IPS-NIHi11 (cell line): ENCODE measurements at regions not wholly inside any gene's neighbourhood (a gene's known extent, or its start where the extent isn't known, plus 50 kb on each side); places are given as distances from the start of the nearest gene placed in this dataset.
A peak's percentile ranks its signal among the peaks of the same experiment; 100 is the strongest.
"Not testable (repeated sequence)": the region's sequence is repeated elsewhere in the genome, so short reads cannot be mapped to it uniquely, and the experiment has no call there.

Source experiments
- DNase-seq: peaks from one replicate; pipeline ENCODE4 v3.0.0; 2012; ENCODE audit warnings: mixed read lengths, low spot score

DNA sequence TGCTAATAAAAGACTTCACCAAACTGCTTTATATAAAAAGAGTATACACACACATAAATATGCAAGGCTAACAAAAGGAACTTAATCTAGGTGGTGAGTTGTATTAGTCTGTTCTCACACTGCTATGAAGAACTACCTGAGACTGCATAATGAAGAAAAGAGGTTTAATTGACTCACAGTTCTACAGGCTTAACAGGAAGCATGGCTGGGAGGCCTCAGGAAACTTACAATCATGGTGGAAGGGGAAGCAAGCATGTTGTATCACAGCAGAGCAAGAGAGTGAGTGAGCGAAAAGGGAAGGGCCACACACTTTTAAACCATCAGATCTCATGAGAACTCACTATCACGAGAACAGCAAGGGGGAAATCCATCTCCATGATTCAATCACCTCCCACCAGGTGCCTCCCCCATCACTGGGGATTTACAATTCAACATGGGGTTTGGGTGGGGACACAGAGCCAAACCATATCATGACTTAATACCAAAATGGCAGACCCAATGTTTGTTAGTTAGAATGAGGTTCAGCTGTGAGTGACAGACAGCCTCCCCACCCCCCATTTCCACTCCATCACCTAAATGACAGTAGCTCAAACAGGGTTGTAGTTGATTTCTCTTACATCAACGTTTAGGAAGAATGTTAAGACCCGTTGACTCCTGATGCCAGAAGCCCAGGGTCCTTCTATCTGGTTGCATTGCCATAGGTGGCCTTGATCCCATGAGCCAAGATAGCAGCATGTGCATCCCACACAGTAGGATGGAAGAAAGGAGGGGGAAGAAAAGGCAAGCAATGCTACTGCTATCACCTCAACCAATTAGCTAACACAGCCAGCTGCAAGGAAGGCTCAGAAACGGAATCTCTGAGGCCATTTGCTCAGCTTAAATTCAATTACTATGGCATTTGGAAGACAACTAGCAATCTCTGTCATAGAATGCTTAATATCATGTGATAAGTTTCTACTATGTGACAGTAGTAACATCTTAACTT, 77.0 kb downstream of the CCDC71L start:
- DNase-seq: no peak

DNA sequence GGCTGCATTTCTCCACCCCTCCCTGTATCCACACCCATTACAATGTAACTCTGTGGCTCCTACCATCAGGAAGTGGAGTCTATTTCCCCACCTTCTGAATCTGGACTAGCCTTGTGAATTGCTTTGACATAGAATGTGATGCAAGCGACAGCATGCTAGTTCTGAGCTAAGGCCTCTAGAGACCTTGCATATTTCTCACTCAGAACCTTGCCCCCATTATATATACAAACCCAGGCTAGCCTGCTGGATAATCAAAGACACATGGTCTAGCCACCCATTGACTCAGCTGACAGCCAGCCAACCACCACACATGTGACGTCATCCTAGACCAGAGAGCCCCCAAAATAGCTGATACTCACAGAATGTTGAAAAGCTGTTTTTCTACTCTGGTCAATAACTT, 77.9 kb downstream of the CCDC71L start:
- DNase-seq: no peak

DNA sequence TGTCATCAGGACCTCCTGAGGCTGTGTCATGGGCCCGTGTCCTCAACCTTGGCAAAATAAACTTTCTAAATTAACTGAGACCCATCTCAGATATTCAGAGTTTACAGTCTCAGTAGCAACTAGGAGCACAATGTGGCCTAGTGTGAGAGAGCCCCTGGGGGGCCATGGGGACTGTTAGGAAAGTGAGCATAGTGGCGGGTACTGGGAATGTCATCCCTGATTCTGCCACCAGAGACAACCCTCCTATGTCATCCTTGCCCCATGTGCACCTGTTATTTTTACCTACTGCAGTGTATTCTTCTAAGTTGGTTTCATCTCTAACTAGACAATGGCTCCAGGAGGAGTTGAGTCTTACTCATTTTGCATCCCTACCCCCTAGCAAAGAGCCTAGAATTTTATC, 78.6 kb downstream of the CCDC71L start:
- no peak for DNase-seq

DNA sequence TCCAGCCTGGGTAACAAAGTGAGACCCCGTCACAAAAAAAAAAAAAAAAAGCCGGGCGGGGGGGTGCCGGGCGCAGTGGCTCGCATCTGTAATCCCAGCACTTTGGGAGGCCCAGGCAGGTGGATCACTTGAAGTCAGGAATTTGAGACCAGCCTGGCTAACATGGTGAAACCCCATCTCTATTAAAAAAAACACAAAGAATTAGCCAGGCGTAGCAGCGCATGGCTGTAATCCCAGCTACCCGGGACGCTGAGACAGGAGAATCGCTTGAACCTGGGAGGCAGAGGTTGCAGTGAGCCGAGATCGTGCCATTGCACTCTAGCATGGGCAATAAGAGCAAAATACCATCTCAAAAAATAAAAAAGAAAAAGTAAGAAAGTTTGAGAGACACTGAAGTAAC, 81.9 kb downstream of the CCDC71L start:
- not testable (repeated sequence) for DNase-seq

DNA sequence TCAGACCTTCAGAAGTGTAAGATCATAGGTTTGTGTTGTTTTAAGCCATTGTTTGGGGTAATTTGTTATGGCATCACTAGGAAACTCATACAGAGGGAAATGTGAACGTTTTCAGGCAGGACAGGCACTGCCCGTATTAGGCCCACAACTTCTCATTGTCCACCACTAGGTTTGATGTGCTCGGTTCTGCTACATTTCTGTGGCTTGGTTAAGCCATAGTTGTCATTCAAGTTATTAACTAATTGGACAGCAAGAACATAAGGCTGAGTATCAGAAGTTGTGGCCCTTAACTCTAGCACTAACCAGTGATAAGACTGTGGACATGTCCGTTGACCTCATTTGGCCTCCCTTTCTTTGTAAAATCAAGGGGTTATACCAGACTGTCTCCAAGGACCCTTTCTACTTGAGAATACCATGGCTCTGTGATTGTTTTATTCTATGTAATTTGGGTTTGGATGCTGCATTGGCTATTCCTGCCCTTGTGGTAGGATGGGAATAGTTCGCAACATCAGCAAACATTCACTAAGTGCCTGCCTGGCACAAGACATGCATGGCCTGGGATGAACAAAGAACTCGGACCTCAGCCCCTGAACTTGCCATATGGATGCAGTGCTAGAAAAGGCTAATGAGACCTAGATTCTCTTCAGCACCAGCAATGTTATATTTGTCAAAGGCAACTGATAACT, 85.7 kb downstream of the CCDC71L start:
- DNase-seq: no peak

DNA sequence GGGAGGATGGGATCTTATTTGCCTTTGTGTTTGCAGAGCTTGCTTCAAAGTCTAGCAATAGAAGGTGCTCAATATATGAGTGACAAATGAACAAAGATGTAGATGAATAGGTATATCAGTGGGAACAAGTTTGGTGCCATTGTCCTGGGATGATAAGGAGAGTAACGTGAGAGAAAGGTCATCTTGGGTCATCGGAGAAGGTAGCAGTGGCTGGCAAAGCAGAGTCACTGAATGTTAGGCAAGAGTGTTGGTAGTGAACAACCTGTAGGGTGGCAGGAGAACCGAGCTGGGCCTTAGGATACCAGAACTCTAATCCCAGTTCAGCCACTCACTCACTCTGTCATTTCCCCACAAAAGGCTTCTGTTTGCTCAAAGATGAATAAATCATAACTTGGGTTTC, 87.2 kb downstream of the CCDC71L start:
- DNase-seq: no peak

DNA sequence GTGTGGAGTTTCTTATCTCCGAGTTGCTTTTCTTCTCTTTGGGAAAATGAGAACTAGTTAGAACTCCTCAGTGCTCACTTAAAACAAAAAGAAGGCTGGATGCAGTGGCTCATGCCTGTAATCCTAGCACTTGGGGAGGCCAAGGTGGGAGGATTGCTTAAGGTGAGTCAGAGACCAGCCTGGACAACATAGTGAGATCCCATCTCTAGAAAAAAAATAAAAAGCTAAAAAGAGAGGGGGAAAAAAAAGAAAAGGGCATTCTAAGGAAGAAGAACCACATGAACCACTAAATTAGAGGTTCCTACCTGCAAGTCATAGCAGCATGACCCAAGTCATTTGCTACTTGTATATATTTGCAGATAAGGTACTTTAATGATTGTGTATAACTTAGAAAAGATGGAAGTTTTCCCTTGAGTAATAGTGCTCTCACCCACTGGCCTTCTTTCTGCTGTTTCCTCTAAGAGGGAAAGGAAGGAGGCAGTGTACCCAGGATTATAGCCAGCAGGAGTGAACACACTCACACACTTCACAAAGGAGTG, 87.8 kb downstream of the CCDC71L start:
- no peak for DNase-seq

DNA sequence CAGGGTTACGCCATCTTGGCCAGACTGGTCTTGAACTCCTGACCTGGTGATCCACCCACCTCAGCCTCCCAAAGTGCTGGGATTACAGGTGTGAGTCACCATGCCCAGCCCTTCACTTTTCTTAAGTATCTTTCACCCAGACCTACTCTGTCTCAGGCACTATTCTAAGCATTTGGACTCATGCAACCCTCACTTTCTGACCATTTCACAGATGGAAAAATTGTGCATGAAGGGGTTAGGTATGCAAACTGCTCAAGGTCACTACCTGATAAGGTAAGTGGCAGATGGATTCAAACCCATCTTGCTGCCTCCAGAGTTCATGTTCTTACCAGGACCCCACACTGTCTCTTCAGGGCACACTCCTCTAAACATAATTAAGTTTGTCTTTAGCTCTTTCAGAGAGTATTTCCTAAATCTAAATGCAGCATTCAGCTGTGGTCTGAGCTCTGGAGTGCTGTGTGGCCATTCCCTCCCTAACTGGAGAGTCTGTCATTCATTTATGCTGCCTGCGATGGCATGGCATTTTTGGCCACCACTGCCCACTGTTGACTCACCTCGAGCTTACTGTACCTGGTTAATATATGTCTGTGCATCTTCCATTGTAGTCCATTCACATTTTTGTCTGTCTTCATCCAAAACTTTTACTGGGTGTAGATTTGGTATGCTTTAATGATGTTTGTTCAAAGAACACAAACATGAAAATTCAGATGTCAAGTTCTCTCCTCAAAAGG, 88.4 kb downstream of the CCDC71L start:
- no peak for DNase-seq

DNA sequence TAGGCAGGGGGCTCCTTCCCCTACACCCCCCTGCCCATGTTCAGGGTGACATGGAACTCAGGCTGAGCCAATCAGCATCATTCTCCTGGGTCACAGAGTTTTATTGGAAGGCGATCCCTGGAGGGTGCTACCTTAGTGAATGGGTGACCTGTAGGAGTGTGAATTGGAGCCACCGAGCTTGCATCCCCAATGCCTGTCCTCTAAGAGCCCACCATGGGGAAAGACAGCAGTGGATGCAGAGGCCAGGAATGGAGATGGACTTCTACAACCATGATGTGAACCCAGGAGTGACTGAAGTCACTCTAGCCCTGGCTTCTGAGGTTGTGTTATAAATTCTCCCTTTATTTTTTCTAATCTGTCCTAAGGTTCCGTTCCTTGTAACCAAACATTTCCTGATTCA, 89.4 kb downstream of the CCDC71L start:
- DNase-seq: no peak

DNA sequence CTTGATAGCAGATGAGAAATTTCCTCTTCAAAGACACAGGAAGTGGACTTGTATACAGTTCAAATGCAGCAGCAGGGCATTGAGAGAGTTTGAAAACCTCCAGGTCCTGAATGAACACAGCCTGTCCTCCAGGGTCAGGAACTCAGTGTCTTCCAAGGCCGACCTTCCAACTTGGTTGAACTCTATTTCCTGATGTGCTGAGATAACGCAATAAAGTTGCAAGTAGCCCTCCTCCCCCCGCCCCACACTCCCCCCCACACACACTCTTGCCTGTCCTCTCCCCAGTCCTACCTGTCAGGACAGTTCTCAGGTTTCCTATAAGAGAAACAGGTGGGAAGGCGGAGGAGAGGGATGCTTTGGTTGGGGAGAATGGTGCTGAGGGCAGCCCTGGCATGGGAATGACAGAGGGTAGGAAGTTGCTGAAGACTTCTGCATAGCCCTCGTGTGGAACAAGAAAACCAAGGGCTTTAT, 90.0 kb downstream of the CCDC71L start:
- DNase-seq: no peak

DNA sequence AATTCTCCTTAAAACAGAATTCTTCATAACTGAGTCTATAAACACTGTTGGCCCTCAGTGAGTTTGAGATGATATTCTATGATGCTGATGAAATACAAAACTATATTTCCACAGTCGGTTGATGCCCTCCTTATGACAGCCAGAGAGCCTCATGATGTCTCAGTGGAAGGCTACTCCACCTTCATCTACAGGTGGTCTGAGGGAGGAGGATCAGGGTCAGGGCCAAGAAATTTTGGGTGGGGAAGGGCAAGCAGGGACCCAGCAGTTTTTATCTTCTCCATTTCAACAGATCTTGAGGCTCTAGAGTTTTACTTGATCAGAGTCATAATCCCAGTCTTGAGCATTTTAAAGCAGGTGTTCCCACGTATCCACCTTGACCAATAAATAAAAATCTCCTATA, 90.8 kb downstream of the CCDC71L start:
- DNase-seq: no peak

DNA sequence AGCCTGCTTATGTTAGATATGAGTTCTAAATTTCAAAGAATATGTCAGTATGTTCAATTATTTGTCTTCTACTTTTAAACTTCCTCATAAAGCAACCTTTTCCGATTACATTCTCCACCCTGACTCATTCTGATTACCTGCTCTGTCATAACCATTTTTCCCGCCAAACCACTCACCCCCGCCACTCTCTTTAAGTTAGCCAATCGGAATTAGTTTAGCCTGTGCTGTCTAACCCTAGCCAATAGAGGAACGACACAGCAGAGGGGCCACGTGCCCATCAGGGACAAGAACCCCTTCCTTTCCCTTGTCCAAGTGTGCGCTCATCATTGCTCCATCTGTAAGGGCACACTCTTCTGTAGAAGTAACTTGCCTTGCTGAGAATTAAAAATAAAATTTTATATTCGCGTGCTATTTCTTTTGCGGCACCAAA, 91.4 kb downstream of the CCDC71L start:
- no peak for DNase-seq

DNA sequence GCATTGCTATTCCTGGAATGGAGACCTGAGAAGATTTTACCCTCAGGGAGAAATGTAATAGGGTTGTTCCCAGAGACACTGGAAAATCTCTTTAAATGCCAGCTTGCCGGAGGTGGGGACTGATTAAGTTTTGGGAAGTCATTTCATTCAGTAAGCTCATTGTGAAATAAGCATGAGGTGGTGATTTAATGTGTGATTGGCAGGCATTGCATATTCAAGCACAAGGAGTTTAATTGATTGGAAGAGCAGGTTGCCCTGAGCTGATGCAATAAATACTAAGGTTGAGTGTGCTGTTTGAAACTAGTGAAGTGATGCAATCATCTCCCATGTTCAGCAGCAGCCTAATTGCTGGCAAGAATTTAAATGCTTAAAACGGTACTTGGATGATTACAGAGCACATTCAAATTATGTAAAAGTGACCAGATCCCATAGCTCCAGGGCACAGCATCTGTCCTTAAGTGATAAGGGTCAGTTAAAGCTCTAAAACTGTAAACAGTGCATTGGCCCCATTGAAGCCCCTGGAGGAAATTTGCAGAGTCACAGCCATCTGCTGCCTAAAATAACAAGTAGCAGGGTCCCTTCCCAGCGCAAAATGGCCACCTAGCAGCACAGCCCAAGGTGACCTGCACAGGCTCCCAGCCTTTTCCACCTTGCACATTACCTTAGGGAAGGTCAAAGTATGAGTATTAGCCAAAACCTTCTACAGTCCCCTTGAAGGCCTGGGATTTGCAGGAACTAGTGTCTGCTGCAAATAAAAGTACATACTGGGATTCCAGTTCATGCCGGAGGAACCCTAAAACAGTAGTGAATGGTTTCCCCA, 92.1 kb downstream of the CCDC71L start:
- peak; percentile 20 for DNase-seq

DNA sequence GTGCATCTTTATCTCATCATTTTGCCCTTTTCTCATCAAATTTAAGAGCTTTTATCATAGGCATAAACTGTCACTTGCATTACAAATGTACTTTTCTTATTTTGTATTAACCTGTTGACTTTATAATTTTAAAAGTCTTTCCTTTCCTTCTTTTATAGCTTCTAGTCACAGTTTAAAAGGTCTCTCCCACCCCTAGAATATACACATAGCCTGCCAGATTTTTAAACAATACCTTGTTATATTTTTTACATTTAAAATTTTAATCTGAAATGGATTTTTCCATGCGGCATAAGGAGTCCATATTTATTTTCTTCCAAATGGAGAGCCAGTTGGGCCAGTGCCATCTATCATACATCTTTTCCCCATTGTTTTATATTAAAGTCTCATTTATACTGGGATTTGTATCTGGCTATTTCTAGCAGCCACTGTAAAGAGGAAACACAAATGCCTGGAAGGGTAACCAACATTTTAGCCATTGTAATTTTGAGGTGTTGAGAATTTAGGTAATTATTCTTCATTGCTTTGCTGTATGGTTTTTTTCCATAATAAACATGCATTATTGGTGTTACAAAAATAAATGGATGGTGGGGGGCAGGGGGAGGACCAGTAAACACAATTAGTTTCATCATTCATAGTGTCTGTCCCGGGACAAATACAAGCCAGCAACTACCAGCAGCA, 92.8 kb downstream of the CCDC71L start:
- DNase-seq: no peak

DNA sequence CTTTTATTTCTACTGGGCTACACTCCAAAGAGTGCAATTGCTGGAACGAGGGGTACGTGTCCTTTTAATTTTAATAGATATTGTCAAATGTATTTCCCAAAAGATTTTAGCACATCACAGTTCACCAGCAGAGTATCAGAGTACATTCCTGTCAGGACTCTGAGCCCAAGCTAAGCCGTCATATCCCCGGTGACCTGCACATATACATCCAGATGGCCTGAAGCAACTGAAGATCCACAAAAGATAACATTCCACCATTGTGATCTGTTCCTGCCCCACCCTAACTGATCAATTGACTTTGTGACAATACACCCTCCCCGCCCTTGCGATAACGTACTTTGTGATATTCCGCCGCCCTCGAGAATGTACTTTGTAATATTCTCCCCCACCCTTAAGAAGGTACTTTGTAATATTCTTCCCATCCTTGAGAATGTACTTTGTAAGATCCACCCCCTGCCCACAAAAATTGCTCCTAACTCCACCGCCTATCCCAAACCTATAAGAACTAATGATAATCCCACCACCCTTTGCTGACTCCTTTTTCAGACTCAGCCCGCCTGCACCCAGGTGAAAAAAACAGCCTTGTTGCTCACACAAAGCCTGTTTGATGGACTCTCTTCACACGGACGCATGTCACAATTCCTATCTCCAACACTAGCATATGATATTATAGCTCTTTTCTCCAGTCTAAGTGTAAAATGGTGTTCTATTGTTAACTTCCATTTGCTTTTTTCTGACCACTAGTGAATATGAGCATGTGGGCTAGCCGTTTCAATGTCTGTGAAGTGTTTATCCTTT, 93.6 kb downstream of the CCDC71L start:
- not testable (repeated sequence) for DNase-seq

DNA sequence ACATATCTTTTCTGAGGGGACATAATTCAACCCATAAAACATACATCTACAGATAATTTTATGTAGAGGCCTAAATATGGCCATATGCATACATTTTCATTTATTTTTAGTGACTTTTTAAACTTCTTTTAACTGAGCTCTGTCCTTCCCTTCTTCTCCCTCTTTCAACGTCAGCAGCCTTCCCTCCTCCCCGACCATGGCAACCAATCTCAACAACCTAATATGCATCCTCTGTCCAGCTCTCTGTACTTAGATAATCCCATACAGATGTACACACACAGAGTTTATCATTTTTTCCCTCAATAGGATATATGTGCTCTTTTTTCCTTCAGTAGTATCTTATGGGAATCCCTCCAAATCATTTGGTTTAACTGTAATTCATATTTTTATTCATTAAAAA, 94.3 kb downstream of the CCDC71L start:
- DNase-seq: no peak

DNA sequence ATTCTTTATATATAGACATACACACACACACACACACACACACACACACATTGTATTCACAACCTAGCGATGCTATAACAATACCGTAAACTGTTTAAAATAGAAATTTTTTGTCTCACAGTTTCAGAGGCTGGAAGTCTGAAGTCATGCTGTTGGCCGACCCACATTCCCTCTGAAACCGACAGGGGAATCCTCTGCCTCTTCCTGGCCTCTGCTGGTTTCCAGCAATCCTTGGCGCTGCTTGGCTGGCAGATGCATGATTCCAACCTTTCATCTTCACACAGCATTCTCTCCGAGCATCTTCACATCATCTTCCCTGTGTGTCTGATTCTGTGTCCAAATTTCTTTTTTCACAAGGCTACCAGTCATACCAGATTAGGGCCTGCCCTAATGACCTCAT, 94.8 kb downstream of the CCDC71L start:
- DNase-seq: no peak

DNA sequence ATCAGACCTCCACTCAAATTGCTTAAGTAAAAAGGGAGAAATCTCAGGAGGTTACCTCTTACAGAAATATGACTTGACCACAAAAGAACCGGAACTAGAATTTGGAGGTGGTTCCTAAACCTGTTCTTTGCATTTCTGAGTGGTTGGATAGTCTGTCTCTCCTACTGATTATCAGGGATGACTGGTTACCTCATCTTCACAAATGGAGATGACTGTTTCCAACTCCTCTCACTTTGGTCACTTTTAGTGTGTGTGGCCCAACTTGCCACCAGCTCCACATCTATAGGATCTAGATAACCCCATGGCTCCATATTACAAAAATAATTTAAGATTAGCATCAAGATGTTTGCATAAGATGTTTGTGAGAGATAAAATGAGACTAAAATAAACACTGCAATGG, 95.5 kb downstream of the CCDC71L start:
- no peak for DNase-seq

DNA sequence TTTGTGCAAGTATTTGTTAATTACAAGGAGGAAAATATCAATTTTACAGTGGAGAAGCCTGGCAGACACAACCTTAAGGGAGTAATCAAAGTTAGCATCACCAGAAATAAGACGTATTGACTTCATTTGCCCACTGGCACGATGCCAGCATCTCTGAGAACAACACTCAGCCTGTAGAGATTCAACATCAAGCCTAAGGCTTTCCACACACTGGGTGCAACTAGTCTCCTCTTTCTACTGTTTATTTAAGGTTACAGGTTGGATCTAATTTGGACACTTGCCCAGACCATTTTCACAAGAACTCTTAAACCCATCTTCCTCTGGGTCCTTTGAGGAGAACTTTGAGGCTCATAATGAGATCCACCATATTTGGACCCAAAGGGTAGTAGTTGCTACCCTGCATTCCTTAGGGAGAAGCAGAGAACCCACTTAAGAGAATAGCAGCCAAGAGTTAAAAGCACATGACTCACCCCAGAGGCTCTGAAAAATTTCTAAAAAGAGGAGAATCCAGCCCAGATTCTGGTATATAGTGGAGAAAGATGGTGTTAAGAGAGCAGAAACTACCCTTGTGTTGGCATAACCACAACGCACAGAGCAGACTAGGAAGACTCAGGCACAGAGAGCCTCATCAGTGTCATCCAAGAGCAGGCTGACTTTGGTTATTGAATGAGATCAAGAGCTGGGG, 97.3 kb downstream of the CCDC71L start:
- no peak for DNase-seq
